ENCODE measurements at regions not wholly inside any gene's neighbourhood (a gene's known extent, or its start where the extent isn't known, plus 50 kb on each side); places are given as distances from the start of the nearest gene placed in this dataset.

DNA sequence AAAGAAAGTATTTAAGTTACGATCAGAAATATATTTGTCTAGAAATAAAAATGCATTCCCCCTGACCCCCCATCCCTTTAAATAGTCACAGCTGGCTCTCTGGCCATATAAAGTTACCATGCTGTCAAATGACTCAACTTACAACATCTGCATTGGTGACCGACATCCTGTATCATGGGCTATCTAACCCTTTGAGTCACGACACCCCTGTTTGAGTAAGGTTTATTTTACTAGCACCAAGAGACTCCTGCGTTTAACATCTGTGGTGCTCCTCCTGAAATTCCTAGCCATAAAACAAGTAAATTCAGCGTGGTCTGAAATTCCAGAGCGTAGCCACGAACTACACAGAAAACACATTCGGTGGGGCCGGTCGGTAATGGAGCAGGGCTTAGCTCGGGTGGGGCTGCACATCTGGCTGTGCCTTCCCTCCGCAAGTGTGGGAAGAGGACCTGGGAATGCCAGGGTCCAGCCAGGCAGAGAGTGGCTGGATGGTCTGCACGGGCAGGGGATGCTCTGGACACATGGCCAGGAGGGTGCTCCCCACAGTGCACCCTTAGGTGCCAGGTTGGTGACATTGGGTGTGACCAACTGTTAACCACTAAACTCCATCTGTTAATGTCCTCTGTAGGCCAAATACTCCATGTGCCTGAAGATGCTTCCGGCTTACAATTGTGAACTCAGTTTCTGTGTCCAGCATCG, 53.0 kb upstream of the CLDN14 start:
- no peak for DNase-seq

- no peak for DNase-seq
Observed at GRCh38 chr21:36533468-36533848, 53.5 kb upstream of the CLDN14 start.

DNA sequence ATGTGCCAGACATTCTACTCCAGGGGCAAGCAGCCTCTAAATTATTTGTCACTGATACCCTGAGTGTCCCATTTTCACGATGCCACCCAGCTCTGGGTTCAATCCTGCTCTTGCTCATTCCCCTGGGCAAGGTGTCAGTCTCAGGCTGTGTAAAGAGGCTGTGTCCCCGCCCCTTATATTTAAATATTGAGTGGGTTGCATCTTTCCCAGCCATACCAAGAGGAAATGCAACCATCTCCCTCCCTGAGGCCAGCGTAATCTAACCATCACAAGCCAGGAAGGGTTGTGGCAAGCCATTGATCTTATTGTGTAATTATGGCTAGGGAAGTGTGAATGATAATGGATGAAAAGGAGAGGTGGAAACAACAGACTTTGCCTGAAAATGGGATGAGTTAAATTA, 54.7 kb upstream of the CLDN14 start:
- DNase-seq = peak; percentile 12

DNA sequence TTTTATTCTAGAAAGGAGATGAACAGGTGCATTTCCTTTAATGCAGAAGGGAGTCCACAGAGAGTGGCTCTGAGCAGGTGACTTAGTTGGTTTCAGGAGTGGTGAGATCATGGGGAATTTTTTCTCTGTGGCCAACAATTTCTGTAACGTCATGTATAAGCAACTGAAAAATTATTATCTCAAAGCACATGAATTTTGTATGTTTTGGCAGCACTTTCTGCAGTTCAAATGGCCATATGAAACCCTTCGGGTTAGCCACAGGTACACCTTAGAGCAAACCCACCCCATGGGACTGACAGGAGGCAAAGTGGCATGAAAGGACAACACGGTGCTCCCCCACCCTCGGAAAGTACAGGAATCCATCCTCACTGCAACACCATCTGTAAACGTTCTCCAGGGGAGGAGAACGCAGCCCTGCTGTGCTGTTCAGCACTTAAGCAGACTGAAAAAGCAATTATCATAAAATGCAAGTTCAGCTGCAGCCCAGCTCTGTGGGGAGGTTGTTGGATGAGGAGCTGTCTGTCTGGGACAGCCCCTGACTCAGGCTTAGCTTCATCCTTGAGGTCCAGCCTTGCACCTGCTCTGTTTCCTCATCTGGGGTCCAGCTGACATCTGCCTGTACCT, 55.8 kb upstream of the CLDN14 start:
- no peak for DNase-seq

DNA sequence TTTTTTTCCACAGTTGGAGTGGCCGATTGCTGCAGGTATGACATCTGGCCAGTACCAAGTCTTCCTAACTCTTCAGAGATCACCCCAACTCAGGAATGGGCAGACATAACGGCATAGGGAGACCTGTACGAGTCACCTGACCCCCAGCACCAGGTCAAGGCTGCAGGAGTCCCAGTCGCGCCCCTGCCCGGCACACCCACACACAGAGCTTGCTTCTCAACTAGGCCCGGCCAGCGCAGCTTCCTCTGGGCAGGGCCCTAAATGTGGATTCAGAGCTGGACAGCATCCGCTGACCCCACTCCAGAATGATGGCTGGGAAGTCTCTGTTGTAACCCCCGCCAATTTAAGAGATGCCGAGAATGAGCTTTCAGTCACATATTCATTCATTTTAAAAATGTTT, 58.8 kb upstream of the CLDN14 start:
- no peak for DNase-seq

DNA sequence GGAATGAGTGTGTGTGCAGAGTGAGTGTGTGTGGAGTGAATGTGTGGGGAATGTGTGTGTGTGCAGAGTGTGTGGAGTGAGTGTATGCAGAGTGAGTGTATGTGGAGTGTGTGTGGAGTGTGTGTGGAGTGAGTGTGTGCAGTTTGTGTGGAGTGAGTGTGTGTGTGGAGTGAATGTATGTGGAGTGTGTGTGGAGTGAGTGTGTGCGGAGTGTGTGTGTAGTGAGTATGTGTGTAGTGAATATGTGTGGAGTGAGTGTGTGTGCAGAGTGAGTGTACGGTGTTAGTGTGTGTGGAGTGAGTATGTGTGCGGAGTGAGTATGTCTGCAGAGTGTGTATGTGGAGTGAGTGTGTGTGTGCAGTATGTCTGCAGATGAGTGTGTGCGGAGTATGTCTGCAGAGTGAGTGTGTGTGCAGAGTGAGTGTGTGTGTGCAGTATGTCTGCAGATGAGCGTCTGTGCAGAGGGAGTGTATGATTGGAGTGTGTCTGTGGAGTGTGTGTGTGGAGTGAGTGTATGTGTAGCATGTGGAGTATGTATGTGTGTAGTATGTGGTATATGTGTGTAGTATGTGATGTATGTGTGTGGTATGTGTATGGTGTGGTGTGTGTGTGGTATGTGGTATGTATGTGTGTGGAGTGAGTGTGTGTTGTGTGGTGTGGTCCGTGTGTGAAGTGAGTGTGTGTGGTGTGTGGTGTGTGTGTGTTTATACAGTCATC, 59.7 kb upstream of the CLDN14 start:
- no peak for DNase-seq

DNA sequence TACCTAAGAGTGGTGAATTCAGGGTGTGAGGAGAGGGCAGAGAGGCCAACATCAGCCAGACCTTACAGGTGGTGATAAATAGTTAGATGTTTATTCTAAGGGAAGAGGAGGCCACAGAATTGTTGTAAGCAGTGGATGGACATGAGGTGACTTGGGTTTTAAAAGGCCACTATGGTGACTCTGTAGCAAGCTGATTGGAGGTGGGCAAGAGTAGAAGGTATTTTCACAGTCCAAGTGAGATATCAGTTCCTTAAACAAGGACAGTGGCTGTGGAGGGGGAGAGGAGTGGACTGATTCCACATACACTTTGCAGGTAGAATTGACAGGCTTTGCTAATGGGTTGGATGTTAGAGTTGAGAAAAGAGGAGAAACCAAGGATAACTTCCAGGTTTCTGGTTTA, 60.8 kb upstream of the CLDN14 start:
- DNase-seq = no peak

DNA sequence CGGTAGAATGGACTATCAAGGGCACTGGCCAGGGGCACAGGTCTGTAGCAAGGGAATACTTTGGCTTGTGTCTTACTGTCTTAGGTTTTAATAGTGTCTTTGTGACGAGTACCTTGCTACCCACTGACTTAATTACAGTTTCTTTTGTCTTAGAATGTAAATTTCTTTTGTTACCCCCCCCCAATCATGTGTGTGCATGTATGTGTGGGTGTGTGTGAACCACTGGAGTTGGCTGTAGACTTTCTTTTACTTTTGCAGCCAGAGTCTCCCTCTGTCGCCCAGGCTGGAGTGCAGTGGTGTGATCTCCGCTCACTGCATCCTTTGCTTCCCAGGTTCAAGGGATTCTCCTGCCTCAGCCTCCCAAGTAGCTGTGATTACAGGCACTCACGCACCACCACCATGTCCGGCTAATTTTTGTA, 61.8 kb upstream of the CLDN14 start:
- no peak for DNase-seq

GRCh38 chr21:36542312-36543101, 62.6 kb upstream of the CLDN14 start:
- DNase-seq = peak; percentile 22

- no peak for DNase-seq
Observed at GRCh38 chr21:36543924-36544323, 64.0 kb upstream of the CLDN14 start.

DNA sequence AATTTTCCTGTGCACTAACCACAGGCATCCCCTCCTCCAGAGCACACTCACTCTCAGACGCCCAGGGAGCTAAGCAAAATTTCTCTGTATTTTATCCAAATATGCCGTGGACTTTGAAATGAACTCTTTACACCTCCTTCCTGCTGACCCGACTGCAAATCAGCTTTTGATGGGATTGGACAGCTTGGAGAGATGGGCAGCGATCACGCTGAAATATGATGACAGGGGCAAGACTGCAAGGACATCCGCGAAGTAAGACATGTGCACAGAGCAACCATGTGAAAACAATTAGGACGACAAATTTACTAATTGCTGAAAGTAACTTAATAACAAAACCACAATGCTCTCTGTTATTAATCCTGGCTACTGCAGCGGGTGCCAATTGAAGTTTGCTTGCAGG, 64.6 kb upstream of the CLDN14 start:
- DNase-seq = no peak

- DNase-seq = no peak
Observed at GRCh38 chr21:36545776-36546511, 66.0 kb upstream of the CLDN14 start.

GRCh38 chr21:36547464-36547863, 67.5 kb upstream of the CLDN14 start:
- no peak for DNase-seq

DNA sequence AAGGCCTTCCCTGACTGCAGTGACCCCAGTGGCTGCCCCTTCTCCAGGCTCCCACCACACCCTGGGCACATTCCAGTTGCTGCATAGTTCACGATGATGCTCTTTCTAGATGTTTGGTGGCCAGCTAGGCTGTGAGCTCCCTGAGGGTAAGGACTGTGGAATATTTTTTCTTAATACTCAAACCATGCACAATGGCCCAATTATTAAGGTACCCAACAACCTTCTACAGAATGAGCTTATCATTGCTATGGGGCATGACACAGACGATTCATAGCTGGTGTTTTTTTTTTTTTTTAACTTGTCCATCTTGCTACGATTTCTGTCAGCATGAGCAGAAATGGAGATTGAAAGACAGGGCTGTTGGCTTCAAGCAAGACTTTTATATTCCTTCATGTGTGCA, 68.9 kb upstream of the CLDN14 start:
- no peak for DNase-seq

DNA sequence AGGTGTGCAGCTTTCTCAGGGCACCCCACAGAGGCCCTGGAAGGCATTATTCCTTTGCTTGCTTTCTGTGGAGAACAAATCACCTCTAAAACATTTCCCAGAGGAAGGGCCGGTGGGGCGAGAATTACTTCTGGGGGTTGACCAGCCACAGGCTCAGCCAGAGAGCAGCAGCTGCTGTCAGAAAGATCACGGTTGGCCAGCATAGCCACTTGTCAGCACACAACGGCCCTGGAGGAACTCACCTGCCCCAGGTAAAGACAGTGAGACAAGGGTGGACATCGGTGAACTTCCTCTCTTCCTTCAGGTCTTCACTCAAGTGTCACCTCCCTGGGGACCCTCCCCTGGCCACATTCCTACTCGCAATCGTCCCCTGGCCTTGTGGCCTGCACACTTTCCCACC, 69.5 kb upstream of the CLDN14 start:
- DNase-seq = no peak

- DNase-seq = peak; percentile 25
Observed at GRCh38 chr21:36550761-36551160, 70.8 kb upstream of the CLDN14 start.

DNA sequence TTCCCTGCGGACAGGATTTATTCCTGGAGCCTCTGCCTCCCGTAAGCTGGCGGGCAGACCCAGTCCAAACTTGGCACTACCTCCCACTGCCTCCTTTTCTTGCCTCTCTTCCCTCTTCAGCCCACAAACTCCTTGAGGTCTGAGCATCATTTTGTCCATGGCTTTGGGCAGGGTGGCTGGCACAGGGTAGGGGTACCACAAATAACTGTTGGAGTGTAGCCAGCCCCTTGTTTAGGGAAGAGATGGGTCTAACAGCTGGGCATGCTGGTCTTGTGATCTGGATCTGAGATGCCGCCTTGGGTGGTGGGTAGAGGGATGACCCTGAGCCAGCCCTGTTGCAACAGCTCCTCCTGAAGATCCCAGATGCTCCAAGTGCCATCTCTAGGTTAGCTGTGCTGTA, 71.4 kb upstream of the CLDN14 start:
- no peak for DNase-seq

DNA sequence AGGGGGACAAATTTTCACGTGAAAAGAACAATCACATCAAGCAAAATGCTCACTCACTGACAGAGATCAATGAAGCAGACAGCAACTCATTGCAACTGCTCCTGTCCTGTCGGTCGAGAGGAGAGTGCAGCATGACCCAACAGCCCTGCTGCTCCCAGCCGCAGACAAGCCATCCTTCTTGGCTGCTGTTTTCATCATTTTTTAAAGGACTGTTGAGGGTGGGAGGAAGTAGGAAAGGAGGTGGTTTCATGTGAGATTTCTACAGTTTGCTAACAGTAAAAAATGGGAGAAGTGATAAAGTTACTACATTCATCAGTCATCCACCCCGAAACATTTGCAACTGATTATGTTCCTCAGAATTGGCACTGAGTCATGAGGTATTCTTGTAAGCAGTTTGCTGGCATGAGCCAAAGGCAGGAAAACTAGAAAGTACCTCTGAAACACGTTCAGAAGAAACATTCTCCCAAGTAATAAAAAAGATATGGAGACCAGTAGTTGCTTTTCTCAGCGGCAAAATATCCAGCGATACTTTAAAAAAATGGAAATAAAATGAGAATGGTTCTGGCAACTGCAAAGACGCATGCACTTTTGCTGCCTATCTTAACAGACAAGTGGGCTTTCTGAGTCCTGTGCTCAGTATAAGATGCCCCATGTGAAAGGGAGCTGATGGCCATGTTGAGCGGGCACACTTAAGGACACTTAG, 72.0 kb upstream of the CLDN14 start:
- peak; percentile 73 for DNase-seq

- no peak for DNase-seq
Observed at GRCh38 chr21:36552434-36552785, 72.5 kb upstream of the CLDN14 start.

- DNase-seq = no peak
Observed at GRCh38 chr21:36553406-36553805, 73.5 kb upstream of the CLDN14 start.

DNA sequence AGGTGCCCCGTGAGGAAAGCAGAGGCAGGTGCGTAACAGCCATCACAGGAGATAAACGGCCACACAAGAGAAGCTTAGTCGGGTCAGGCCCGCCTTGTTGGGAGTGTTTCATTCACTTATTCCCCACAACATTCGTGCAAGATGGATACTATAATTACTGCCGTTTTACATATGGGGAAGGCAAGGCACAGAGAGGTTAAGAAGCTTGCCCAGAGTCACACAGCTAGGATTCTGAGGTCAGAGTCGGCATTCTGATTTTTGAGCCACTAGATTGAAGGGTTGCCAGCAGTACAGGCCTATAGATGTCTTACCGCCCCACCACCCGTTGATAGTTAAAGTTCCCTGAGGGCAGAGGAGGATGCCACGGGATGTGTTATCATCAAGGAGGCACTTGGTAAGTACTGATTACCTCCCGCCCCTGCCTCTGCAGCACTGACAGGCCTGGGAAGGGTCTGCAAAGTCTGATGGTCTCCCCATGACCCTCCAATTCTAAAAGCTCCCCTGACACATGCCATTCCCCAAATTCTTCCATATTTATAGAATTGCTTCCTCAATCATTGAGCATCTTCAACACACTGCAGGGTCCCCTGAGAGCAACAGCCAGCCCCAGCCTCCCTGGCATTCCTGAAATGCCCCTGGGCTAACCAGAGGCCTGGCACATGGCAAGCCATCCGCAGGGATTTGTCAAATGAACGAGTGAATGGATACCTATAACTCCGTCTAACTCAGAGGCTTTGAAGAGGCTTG, 74.7 kb upstream of the CLDN14 start:
- no peak for DNase-seq

All from suppressor macrophage treated with lipopolysaccharide for 4 hours (primary cell).